ENCODE measurements at regions not wholly inside any gene's neighbourhood (a gene's known extent, or its start where the extent isn't known, plus 50 kb on each side); places are given as distances from the start of the nearest gene placed in this dataset.
"Not testable (repeated sequence)": the region's sequence is repeated elsewhere in the genome, so short reads cannot be mapped to it uniquely, and the experiment has no call there.

DNA sequence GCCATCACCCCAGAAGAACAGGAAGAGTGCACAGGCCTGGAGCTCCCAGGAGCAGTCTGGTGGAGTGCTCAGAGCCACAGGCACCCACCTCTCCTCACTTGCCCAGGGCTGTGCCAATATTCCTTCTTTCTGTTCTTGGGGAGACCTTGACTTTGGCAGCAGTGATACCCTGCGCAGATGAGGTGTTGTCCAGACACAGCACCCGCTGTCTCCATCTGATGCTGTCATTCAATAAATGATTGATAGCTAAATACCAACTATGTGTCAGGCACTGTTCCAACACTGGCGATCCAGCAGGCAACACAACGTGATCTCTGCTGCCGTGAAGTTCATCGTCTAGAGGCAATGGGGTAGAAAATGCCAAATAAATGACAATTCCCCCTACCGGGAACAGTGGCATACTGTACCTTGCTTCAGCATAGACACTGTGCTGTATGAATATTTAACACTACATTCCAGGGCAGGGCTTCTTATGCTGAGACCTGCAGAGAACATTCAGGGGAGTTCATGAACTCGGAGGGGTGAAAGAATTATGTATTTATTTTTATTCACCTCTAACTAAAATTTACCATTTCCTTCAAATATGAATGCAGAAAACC, 320.5 kb upstream of the NCKAP5 start:
- DNase-seq: no peak

DNA sequence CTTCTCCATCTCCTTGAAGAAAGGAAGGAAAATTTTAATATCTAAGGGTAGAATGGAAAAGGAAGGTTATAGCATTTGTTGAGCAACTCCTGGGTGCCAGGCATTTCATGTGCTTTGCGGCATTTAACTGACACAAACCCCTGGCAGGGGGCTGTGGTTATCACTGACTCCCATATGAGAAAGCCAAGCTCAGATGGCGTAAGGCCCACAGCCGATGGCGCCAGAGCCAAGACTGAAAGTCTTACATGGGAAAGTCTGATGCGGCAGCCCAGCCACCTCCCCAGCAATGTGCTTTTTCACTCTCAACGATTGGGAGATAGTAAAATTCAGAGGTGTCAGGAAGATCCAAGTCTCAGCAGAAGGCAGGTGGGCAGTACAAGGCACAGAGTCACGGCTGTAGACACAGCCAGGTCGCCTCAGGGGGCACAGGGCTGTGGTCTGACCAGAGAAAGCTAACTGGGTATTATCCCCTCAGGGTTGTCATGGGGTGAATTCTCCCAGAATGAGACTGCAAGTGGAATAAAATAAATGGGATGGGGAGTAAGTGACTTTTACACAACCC, 324.2 kb upstream of the NCKAP5 start:
- DNase-seq: no peak

DNA sequence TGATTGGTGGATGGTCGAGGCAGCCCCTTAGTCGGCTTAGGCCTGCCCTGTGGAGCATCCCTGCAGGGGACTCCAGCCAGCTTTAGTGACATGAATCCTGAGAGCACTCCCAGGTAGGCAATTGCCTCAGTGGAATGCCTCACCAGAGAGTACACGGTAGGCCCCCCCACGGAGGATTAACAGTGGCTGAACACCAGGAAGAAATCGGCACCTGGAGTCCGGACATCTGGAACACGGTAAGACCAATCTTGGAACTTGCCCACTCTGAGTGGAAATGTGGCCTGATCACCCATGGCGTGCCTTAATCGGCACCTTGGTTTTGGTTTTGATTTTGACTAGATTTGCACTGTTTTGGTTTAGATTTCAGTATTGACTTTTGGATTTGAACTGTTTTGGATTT, 326.2 kb upstream of the NCKAP5 start:
- DNase-seq: no peak

DNA sequence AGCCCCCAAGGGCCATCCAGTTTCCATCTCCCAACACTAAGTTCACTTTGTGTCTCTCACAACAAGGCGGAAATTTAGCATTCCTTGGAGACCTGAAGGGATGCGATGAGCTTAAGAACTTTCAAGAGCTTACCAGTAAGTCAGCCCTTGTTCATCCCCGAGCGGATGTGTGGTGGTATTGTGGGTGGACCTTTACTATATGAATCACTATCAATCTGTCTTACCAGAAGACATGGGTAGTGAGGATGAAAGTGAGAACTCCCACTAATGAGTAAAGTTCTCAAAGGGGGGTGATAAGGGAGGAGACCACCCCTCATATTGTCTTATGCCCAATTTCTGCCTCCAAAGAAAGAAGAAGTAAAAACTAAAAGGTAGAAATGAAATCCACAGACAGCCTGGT, 329.6 kb upstream of the NCKAP5 start:
- DNase-seq: not testable (repeated sequence)

DNA sequence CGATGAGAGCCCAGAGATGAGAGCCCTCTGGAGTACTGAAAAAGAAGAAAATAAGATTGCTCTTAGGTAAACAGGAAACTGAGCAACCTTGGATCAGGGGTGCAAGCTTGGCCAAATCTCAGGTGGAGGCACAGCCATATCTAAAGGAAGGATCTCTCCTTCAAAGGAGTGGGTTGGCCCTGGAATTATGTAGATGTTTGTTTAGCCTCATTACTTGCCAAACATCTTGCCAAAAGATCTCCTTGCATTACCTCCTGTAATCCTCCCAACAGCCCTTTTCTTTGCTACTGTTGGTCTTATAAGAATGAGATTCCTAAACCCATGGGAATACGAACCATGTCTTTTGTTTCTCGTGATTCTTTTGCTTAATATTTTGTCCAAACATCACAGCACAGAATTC, 332.6 kb upstream of the NCKAP5 start:
- no peak for DNase-seq

DNA sequence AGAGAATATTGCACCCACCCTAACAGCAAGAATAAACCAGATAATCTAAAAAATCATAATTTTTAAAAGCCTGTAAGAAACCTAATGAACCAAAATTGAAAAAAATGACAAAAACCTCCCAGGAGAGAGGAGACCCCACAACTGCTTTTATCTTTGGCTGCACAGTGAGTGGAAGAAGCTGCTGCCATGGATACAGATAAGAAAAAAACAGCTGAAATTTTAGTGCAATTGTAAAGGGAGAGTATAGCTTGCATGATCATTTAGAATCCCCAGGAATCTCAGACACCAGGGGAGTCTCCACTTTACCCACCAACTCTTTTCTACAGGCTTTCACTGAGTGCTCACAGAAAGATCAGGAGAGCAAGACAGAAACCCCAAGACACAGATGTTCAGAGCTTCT, 338.1 kb upstream of the NCKAP5 start:
- no peak for DNase-seq

DNA sequence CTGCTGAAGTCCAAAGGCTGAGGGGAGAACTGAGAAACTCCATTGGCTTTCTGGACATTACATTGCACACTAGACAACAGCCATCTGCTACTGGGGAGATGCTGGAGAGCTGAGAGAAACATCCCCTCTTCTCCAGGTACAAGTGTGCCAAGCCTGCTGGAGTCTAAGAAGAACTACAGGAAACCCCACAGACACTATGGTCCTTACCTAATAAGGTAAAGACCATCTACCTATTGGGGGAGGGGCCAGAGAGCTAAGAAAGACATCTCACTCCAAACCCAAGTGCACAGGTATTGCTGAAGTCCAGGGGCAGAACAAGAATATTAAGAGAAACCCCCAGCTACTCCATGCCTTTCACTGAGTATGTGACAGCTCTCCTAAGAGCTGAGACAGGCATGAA, 338.7 kb upstream of the NCKAP5 start:
- DNase-seq: no peak

DNA sequence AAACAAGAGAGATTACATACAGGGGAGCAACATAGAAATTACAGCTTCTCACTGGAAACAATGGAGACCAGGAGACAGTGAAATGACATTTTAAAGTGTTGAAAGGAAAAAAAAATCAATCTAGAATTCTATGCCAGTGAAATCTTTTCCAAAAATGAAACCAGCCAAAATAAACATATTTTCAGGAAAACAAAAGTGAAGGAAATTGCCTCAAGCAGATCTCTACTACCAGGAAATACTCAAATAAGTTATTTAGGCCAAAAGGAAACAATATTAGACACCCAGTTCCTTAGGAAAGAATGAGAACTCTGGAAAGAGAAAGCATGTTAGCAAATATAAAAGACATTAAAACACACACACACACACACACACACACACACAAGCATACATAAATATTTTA, 339.9 kb upstream of the NCKAP5 start:
- DNase-seq: no peak

DNA sequence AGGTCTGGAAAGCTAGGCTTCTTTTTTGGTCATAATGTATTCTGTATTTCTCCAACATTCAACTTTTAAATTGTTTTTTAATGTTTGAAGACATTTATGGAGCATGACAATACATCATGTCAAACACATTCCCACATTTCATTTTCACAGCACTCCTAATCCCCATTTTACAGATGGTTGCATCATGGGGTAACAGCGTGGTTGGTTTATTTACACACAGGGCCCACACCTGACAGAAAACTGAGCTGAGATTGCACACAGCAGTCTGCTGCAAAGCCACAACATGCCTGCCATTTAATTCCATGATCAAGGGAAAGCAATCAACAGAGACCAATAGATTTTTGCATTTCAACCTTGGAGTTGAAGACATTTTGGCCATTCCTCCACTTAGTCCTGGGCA, 335.7 kb upstream of the MGAT5 start:
- no peak for DNase-seq

DNA sequence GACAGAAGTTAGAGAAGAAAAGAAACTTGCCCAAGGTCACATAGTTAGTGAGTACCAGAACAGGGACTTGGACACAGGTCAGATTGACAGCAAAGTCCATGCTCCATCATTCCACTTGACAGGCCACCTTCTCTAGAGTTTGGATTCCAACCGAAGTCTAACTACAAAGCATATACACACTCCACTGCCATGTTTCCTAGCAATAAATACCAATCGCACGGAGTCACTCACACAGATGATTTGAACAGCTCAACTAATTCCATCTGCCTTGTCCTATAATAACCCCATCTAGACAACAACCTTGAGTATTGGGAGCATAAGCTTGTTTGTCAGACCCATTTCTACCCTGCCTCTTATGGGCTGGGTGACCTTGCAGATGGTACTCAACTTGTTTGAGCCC, 334.6 kb upstream of the MGAT5 start:
- no peak for DNase-seq

DNA sequence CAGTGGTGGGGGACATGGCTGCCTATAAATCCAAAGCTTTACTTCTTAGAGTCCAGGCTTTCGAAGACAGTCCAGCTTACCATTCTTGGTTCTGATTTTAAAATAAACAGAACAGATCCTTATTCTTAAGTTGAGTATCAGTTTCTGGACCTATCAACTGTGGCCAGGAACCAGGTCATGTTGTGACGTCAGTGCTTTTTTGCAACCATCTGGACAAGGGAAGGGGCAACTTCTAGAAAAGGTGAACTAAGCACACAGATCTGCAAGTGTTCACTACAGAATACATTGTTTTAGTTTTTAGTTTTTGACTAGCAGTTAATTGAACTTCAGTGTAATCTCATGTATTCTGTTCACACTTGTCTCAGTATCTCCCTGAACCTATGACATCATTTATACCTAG, 326.0 kb upstream of the MGAT5 start:
- DNase-seq: no peak

DNA sequence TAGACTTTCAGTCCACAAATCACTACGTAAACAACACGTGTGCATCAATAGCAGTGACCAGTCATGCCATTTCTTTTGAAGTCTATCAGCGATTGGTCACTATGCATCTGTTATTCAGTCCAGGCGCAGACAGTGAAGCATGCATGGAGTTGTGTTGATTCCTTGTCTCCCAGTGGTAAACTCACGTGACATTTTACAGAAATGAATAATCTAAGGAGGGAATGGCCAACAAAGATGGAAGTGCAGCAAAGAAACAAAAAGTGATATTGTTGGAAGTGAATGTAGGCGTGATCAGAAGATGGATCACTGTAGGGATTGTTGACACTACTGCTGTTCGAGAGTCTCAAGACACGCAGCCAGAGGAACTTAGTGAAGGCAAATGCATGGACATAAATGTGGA, 317.8 kb upstream of the MGAT5 start:
- DNase-seq: no peak

DNA sequence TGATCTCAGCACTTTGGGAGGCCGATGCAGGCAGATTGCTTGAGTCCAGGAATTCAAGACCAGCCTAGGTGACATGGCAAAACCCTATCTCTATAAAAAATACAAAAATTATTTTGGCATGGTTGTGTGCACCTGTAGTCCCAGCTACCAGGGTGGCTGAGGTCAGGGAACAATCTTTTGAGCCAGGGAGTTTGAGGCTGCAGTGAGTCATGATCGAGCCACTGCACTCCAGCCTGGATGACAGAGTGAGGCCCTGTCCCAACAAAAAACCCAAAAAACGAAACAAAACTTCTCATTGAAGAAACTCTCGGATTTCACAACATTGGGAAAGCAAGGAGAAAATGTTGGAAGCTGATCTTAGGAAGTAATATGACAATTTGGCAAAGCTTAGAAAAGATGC, 317.3 kb upstream of the MGAT5 start:
- no peak for DNase-seq

DNA sequence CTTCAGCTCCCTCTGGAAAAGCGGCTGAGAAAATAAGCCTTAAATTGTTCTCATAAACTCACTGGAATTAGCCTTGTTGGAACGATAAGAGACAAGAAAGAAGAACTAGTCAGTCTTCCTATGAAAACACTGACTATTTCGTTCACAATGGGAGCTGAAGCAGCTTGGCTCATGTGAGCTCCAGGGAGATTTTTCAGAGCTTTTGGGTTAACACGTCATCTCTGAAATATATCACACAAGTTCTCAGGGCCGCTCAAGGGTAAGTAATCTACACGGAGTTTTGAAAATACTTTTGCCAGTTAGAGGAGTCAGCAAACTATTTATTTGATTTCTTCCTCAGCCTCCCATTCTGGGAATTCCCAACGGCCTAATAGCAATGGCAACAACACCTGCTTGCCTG, 316.2 kb upstream of the MGAT5 start:
- no peak for DNase-seq

DNA sequence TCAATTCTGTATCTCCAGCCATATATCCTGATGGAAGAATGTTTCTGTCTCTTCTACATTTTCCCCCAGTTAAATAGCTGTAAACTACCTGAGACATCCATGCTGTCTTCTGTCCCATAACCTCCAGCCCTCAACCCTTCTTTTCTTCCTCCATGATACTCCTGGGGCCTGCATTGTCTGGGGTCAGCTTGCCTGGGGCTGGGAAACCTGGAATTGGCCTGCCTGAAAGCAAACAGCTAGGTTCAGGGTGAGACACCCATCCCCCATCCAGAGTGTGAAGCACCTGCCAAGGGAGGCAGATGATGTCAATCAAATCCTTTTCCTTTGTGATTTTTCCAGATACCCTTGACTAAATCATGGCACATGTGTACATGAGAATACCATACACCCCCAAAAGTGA, 313.7 kb upstream of the MGAT5 start:
- no peak for DNase-seq

DNA sequence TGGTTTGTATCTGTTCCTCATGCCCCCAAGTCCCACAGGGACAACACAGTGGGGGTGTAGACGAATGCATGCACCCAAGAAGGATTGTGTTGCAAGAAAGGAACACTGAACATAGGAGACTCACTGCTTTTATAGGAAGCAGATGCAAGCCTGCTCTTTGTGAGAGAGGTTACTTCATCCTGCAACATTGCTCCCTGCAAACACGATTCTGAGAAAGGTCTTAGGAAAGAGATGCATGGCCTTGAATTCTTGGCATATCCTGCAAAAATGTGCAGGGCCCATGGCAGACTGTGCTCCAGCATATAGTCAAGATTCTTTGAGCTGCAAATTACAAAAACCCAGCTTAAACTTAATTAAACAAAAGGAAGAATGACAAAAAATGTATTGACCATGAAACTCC, 312.2 kb upstream of the MGAT5 start:
- DNase-seq: no peak

DNA sequence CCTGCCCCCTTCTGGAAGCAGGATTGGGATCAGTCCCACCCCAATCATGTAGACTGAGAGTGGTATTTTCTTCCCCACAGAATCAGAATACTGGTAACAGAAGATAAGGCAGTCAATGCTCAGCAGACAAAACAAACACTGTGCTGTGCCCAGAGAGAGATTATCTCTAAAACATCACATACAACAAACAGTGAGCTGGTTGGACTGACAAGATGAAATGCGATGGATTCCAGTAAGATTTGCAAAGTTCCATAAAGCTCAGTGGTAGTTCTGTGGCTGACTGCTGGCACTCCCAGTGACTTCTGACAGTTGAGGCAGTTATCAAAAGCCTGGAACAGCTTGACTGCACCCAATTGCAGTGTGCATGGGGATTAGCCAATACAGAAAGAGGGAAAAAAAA, 311.5 kb upstream of the MGAT5 start:
- DNase-seq: no peak

DNA sequence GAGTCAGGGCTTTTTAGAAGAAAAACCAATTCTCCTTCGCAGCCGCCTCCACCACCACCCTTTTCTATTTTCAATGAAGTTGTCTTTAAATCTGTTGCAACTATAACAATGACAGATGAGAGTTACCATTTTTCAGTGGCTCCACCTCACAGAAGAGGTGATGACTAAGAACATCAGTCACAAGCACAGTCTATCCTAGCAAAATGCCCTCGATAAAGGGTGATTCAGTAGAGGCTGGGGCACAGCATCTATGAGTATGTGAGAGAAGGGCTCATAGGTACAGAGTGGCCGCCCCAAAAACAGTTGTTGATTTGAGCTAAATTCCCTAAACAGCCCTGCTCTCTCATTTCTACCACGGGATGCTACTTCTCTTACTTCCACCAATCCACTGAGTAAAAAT, 310.8 kb upstream of the MGAT5 start:
- no peak for DNase-seq

DNA sequence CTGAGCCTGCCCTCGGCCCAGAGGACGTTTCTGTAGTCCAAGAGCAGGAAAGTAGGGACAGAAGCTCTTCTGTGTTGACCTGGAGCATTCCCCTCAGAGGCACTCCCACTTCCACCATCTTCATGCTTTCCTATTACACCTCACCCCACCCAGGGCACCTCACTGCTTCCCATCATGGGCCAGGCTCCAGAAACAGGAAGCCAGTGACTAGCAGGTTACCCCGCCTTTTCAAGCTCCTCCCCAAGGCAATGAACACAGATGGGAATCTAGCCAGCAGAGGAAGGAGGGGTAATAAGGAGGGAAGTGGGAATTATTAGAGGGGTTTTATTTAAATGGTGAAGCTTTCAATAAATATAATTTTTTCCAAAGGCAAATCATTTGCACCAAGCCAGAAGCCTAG, 308.8 kb upstream of the MGAT5 start:
- no peak for DNase-seq

DNA sequence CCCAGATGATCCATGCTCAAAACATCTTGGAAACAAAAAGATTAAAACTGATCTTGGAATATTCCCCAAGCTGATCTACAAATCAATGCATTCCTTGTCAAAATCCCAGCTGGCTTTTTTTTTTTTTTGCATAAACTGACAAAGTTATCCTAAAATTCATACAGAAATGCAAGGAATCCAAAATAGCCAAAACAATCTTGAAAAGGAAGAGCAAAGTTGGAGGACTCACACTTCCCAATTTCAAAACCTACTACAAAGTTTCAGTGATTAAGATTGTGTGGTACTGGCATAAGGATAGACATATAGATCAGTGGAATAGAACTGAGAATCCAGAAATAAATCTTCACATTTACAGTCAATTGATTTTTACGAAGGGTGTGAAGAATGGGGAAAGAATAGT, 306.8 kb upstream of the MGAT5 start:
- DNase-seq: no peak

DNA sequence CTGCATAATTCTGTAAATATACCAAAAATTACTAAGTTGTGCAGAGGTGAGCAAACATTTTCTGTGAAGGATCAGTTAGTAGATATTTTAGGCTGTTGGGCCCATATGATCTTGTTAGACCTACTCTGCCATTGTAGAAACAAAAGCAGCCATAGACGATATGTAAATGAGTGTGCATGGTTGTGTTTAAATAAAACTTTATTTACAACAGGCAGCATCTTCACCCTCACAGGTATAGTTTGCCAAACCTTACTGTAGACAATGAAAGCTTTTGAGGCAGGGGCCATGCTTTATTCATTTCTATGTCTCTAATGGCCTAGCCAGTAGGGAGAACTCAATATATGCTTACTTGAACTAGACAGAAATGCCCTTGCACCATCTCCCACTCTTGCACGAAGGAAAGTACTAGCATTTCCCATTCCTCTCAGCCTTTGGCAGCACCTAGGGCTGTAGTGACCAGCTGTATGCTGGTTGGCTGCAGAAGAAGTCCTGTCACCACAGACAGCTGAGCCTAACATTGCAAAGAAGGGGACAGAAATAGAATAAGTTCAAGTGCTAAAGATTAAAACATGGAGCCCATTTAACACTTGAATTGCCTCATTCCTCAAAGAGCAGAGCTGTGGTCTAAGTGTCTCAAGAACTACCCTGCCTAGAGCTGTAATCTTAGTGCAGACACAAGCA, 305.1 kb upstream of the MGAT5 start:
- DNase-seq: no peak

DNA sequence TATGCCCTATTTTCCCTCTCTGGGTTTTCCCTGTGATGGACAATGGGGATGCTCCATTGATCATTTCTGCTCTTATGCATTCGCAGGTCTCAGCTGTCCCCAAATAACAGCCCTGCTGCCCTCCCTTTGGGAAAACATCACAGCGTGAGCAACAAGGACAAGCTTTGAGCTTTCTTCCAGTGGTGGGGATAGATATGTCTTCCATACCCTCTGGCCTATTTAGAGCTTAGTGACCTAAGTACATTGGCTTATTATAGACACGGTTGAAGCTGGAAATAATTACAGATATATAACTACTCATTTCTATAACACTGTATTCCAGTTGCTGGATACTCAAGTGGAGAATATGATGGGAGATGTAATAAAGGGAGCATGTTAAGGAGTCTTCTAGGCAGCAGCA, 304.3 kb upstream of the MGAT5 start:
- no peak for DNase-seq

DNA sequence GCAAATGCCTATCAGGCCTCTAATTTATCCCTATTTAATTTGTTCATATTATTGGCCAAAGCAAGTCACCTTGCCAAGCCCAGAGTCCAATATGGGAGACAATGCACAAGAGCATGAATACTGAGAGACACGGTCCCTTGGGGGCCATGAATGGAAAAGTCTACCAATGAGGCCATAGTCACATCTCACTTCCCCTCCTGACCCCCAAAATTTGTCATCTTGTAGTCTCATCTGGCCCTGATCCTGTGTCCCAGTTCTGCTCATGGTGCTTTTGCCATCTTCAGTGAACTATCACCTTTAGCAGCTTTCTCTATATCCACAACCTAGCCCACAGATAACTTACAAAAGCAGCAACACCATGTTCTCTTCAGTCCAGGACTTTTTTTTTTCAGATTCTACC, 302.7 kb upstream of the MGAT5 start:
- DNase-seq: no peak

DNA sequence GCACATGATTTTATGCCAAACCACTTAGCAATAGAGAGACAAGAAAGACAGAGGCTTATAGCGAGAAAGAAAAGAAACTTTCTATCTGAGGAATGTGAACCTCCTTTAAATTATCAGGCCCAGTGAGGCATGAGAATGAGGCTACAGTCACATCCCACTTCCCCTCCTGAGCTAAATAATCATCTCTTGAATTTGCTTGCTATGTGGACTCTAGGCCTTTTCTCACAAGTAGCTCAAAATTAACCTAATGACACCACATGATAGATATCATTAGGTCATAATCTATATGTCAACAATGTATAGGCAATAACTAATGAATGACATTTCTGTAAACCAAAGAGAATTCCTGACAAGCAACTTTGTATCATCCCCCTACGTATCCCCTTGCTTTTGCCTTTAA, 301.5 kb upstream of the MGAT5 start:
- DNase-seq: no peak

DNA sequence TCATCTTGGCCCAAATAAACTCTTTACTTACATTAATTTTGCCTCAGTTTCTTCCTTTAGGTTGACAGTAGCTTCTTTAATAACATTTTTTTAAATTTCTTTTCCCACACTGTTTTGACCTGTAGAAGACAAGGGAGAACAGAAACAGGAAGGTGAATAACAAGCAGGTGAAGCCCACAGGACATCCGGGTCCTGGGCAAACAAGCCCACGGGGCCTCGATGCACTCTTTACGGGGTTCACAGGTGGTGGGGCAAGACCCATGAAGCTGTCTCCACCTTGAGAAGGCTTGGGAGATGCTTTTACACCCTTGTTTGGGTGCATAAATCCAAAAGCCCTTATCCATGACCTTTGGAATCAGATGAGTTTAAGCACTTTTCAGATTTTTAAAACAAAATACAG, 301.0 kb upstream of the MGAT5 start:
- no peak for DNase-seq
